ENCODE measurements at regions not wholly inside any gene's neighbourhood (a gene's known extent, or its start where the extent isn't known, plus 50 kb on each side); places are given as distances from the start of the nearest gene placed in this dataset.

- no peak overlapping the region for H3K4me3 ChIP-seq (ENCODE audit: extremely low read depth in 1 of 4, insufficient read depth in 2 of 4, low read depth in 3 of 4, low read length in 4 of 4)
- no peak overlapping the region for H4K5ac ChIP-seq (ENCODE audit: insufficient read length, low read depth, low read length)
- FAIRE-seq: no peak
- H2BK12ac ChIP-seq (ENCODE audit: low read depth, low read length): no peak overlapping the region
- no peaks in the 10 kb centered on the region for H3K79me2 ChIP-seq (ENCODE audit: control insufficient read depth in 1 of 2, insufficient read depth in 2 of 2, low read length in 2 of 2)
- DNase-seq (ENCODE audit: low read depth in 1 of 2, low spot score in 2 of 2): no peak
- no peak overlapping the region for H2BK5ac ChIP-seq (ENCODE audit: low read depth, low read length)
- ChIA-PET POLR2A (ENCODE audit: partially characterized antibody) (no interaction called here), CTCF (ENCODE audit: partially characterized antibody) (no interaction called here)
- H3K14ac ChIP-seq (ENCODE audit: insufficient read length): no peak overlapping the region
- H3K4me1 ChIP-seq (replicated peaks in 1 of 4; ENCODE audit: control insufficient read depth in 3 of 4, insufficient read depth in 4 of 4, low read length in 3 of 4): peaks cover 0 to 13% (median 3%) of the 10 kb centered on the region in 4 experiments; a peak in 2 of 7 replicates
- 0 out of 2 replicates have a peak overlapping the region, but pooled peaks have one; percentile 33 for H2BK15ac ChIP-seq (ENCODE audit: low read length)
- no peak overlapping the region for H3K23ac ChIP-seq (ENCODE audit: insufficient read length)
- no peaks in the 10 kb centered on the region for H3K79me1 ChIP-seq (ENCODE audit: low read depth, low read length)
- WGBS, 2 experiments (ENCODE audit: extremely low coverage in 1 of 2, insufficient coverage in 1 of 2, insufficient read length in 1 of 2, insufficient replicate concordance in 2 of 2, low coverage in 1 of 2, low lambda C conversion rate in 2 of 2, missing lambda C conversion rate in 1 of 2): 86% methylated on average over 2 of the region's 2 CpGs; no CpG with 5 or more reads in 1 of the 2 experiments
- TF ChIP-seq NRF1 (IDR thresholded peaks at IDR 0.05; ENCODE audit: low read depth, low read length) (no peak), TCF12 (IDR thresholded peaks at IDR 0.05; ENCODE audit: low read depth, low read length) (no peak), PHF8 (conservative IDR thresholded peaks at IDR 0.05; ENCODE audit: low read depth, low read length) (no peak), TEAD4 (IDR thresholded peaks at IDR 0.05; ENCODE audit: low read depth, low read length) (0 out of 2 replicates have a peak, but pooled peaks have one; percentile 54)
- no peak overlapping the region for H2AK5ac ChIP-seq (ENCODE audit: low read depth, low read length)
- no peak overlapping the region for H3K27ac ChIP-seq (ENCODE audit: low read depth, low read length)
- H2BK20ac ChIP-seq (ENCODE audit: low read length): no peak overlapping the region
- no peak overlapping the region for H2BK120ac ChIP-seq (replicated peaks; ENCODE audit: low read depth, low read length)
- H3K36me3 ChIP-seq (ENCODE audit: control insufficient read depth in 2 of 4, insufficient read depth in 4 of 4, low read length in 3 of 4): no peaks in the 10 kb centered on the region
- H3K9me3 ChIP-seq (ENCODE audit: insufficient read depth in 2 of 2, low read depth in 1 of 2, low read length in 1 of 2): no peaks in the 10 kb centered on the region
- no peak overlapping the region for H3K9ac ChIP-seq (replicated peaks in 1 of 4; ENCODE audit: extremely low read depth in 1 of 4, low read depth in 3 of 4, low read length in 3 of 4)
- H3K18ac ChIP-seq (ENCODE audit: extremely low read depth, low read length): no peak overlapping the region
- no peaks in the 10 kb centered on the region for H3K27me3 ChIP-seq (replicated peaks in 1 of 4; ENCODE audit: control insufficient read depth in 3 of 4, extremely low read depth in 1 of 4, insufficient read depth in 3 of 4, low read length in 3 of 4)
- H4K91ac ChIP-seq (replicated peaks; ENCODE audit: insufficient read length, low read length): no peak overlapping the region
- H4K8ac ChIP-seq (ENCODE audit: extremely low read depth, insufficient read depth, low read length): no peak overlapping the region
- H3K4ac ChIP-seq (replicated peaks; ENCODE audit: insufficient read length, low read depth, low read length): no peak overlapping the region
- no peak overlapping the region for H3K56ac ChIP-seq (replicated peaks; ENCODE audit: insufficient read length, low read depth, low read length)
- peak overlapping the region in 1 of 2 experiments; percentile 43; a peak in 2 of 4 replicates for H3K4me2 ChIP-seq (ENCODE audit: insufficient read depth in 1 of 2, low read depth in 2 of 2, low read length in 2 of 2)
- H3K23me2 ChIP-seq (ENCODE audit: low read depth, low read length): 0 out of 2 replicates have a peak, but pooled peaks cover 2% of the 10 kb centered on the region
- no peak overlapping the region for H2AFZ ChIP-seq (ENCODE audit: low read length)
- H4K20me1 ChIP-seq (replicated peaks in 1 of 2; ENCODE audit: control insufficient read depth in 1 of 2, insufficient read depth in 2 of 2, low read length in 2 of 2): no peaks in the 10 kb centered on the region
These were observed 1324.9 kb downstream of the HACE1 start for GRCh38 chr6:103534814-103535213.

Data from H1 (cell line).